Stimulated activated memory B cell treated with anti-CD40 and anti-IgM and Interleukin-4, amounts not matched to agents 10 μg/mL and 1 μg/mL and 100 μg/mL, for 72 hours (primary cell): ENCODE measurements at regions not wholly inside any gene's neighbourhood (a gene's known extent, or its start where the extent isn't known, plus 50 kb on each side); places are given as distances from the start of the nearest gene placed in this dataset.
"Not testable (repeated sequence)": the region's sequence is repeated elsewhere in the genome, so short reads cannot be mapped to it uniquely, and the experiment has no call there.

Experiments
- ATAC-seq: fragments of 150-1000 bp; cut with Tn5 transposase; 2 replicates; pipeline ENCODE4 v1.10.0; 2021
- H3K27ac Mint-ChIP-seq: one replicate; pipeline ENCODE4 v1.8.0; 2022; ENCODE audit warnings: mild to moderate bottlenecking, mixed read lengths
- H3K27me3 Mint-ChIP-seq: one replicate; pipeline ENCODE4 v1.8.0; 2022; ENCODE audit warnings: mixed read lengths
- H3K36me3 Mint-ChIP-seq: one replicate; pipeline ENCODE4 v1.8.0; 2022; ENCODE audit warnings: mixed read lengths
- H3K4me1 Mint-ChIP-seq: one replicate; pipeline ENCODE4 v1.8.0; 2022; ENCODE audit warnings: mixed read lengths
- H3K4me3 Mint-ChIP-seq: one replicate; pipeline ENCODE4 v1.8.0; 2022; ENCODE audit warnings: mild to moderate bottlenecking, moderate library complexity, mixed read lengths
- H3K9me3 Mint-ChIP-seq: one replicate; pipeline ENCODE4 v1.8.0; 2022; ENCODE audit warnings: mixed read lengths

DNA sequence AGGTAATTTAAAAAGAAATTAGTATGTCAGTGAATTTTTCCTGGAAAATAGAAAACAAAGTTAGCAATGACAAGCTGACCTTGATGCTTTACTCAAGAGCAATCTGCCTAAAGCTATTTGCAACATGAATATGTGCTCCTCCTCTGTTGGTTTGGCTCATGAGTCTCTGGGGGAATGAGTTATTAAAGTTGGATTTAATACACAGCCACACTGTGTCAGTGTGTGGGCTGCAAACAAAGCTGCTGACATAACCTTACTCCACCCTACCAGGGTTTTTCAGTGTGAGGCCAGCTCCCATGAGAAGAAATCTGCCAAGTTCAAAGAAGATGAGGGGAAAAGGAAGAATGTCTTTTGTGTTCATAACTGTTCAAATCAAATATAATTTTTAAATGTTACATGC lies 280.5 kb downstream of the TLL1 start:
- no peak for ATAC-seq
- H3K9me3 Mint-ChIP-seq: peaks cover 3% of the 10 kb centered on the region
- no peak overlapping the region for H3K4me3 Mint-ChIP-seq
- no peak overlapping the region for H3K27ac Mint-ChIP-seq
- H3K27me3 Mint-ChIP-seq: no peaks in the 10 kb centered on the region
- no peaks in the 10 kb centered on the region for H3K36me3 Mint-ChIP-seq
- H3K4me1 Mint-ChIP-seq: no peaks in the 10 kb centered on the region

GRCh38 chr4:166162327-166162726 lies 289.3 kb downstream of the TLL1 start:
- no peaks in the 10 kb centered on the region for H3K36me3 Mint-ChIP-seq
- H3K9me3 Mint-ChIP-seq: no peaks in the 10 kb centered on the region
- H3K4me1 Mint-ChIP-seq: no peaks in the 10 kb centered on the region
- no peak for ATAC-seq
- no peak overlapping the region for H3K27ac Mint-ChIP-seq
- H3K27me3 Mint-ChIP-seq: no peaks in the 10 kb centered on the region
- no peak overlapping the region for H3K4me3 Mint-ChIP-seq

- ATAC-seq: no peak
- Mint-ChIP-seq H3K4me3 (no peak overlapping the region), H3K36me3 (no peaks in the 10 kb centered on the region), H3K9me3 (no peaks in the 10 kb centered on the region), H3K27ac (no peak overlapping the region), H3K4me1 (no peaks in the 10 kb centered on the region), H3K27me3 (no peaks in the 10 kb centered on the region)
Measured at GRCh38 chr4:166165829-166166420, 292.9 kb downstream of the TLL1 start.

GRCh38 chr4:166169111-166169510 lies 296.1 kb downstream of the TLL1 start:
- H3K27ac Mint-ChIP-seq: no peak overlapping the region
- ATAC-seq: no peak
- H3K4me1 Mint-ChIP-seq: no peaks in the 10 kb centered on the region
- peaks cover 3% of the 10 kb centered on the region for H3K9me3 Mint-ChIP-seq
- no peak overlapping the region for H3K4me3 Mint-ChIP-seq
- H3K27me3 Mint-ChIP-seq: no peaks in the 10 kb centered on the region
- no peaks in the 10 kb centered on the region for H3K36me3 Mint-ChIP-seq

GRCh38 chr4:166172619-166173018 lies 299.6 kb downstream of the TLL1 start:
- ATAC-seq: no peak
- no peaks in the 10 kb centered on the region for H3K4me1 Mint-ChIP-seq
- H3K27ac Mint-ChIP-seq: no peak overlapping the region
- peaks cover 3% of the 10 kb centered on the region for H3K9me3 Mint-ChIP-seq
- no peaks in the 10 kb centered on the region for H3K27me3 Mint-ChIP-seq
- no peak overlapping the region for H3K4me3 Mint-ChIP-seq
- H3K36me3 Mint-ChIP-seq: no peaks in the 10 kb centered on the region

DNA sequence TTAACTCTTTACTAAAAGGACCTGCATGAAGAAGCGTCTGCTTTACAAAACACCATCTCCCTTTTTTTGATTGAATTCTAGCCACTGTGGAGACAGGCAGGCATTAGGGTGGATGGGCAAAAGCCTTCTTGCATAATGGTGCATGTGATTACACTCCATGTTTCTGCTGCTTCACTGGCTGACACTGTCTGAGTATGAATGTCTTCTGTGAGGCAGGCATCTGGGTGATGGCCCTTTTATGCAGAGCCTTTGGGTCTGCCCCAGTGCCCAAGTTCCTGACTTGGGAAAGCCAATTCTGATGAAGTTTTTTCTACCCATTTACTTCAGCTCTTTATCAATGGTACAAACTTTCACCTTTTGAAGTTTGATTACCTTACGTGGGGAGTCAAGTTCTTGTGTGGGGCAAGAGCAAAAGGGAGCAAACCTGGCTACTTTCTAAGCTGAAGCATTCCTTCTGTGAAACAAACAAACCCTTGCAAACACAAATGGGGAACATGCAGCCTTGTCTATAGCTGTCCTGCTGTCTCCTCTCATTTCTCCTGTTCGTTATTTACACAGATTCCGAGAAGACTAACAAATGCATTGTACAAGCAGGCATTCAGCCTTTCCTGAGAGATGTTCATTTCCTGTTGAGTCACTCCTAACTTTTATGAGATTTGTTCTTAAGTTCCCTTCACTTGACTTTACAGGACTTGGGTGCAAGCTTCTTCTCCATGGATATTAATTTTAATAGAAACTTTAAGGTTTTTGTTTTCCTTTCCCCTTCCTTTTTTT lies 301.9 kb downstream of the TLL1 start:
- Mint-ChIP-seq H3K27ac (no peak overlapping the region), H3K36me3 (no peaks in the 10 kb centered on the region), H3K4me1 (no peaks in the 10 kb centered on the region), H3K9me3 (peaks cover 3% of the 10 kb centered on the region), H3K27me3 (no peaks in the 10 kb centered on the region), H3K4me3 (no peak overlapping the region)
- no peak for ATAC-seq

GRCh38 chr4:166182145-166182544 lies 309.1 kb downstream of the TLL1 start:
- no peak overlapping the region for H3K27ac Mint-ChIP-seq
- H3K9me3 Mint-ChIP-seq: peaks cover 6% of the 10 kb centered on the region
- no peaks in the 10 kb centered on the region for H3K36me3 Mint-ChIP-seq
- H3K4me1 Mint-ChIP-seq: no peaks in the 10 kb centered on the region
- H3K27me3 Mint-ChIP-seq: no peaks in the 10 kb centered on the region
- ATAC-seq: no peak
- H3K4me3 Mint-ChIP-seq: no peak overlapping the region

DNA sequence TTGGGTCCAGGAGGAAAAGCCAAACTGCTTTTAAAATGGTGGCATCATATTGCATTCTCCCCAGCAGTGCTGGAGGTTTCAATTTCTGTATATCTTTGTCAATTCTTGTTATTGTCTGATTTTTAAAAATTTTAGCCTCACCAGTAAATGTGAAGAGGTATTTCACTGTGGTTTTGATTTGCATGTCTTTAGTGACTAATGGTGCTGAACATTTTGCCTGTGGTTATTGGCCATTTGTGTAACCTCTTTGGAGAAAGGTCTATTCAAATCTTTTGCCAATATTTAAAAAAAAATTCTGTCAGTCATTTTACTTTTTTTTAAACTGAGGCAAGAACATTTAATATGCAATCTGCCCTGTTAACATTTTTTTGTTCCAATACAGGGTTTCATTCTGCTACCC lies 322.1 kb downstream of the TLL1 start:
- no peaks in the 10 kb centered on the region for H3K36me3 Mint-ChIP-seq
- H3K9me3 Mint-ChIP-seq: no peaks in the 10 kb centered on the region
- H3K4me3 Mint-ChIP-seq: no peak overlapping the region
- no peak overlapping the region for H3K27ac Mint-ChIP-seq
- H3K4me1 Mint-ChIP-seq: no peaks in the 10 kb centered on the region
- no peaks in the 10 kb centered on the region for H3K27me3 Mint-ChIP-seq
- no peak for ATAC-seq

DNA sequence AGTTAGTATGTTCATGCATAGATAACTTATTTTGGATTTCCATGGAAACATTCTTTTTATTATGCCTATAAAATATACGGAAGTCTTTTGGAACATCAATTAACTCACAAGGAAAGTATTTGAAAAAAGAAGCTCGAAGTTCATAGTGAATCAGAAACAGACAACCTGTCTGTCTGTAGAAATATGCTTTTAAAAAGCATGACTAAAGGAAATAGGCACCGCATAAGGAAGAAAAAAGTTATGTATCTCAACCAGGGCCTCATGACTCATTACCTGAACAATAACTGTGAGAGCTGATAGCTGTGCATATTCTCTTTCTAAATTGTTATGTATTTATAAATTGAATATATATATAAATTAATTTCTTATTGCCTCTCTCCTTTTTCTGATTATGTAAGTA lies 324.1 kb downstream of the TLL1 start:
- Mint-ChIP-seq H3K27ac (no peak overlapping the region), H3K4me1 (no peaks in the 10 kb centered on the region), H3K36me3 (no peaks in the 10 kb centered on the region), H3K27me3 (no peaks in the 10 kb centered on the region), H3K9me3 (no peaks in the 10 kb centered on the region), H3K4me3 (no peak overlapping the region)
- no peak for ATAC-seq

DNA sequence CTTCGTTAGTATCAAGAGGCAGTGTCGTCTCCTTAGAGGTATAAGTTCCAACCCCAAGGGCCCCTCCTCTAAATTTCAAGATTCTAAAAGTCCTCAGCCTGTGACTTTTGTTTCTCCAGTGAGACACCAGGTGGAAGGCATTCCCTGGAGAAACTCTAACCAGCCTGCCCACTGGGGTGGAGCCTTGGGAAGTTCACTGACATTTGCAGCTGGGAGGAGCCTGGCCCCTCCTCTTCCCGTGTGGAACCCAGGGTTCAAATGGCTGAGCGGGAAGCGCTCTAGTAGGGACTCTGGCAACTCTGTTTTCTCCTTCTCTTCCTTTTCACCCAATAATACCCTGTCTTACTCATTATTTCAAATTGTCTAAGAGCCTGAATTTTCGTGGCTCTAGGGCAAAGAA lies 325.0 kb downstream of the TLL1 start:
- Mint-ChIP-seq H3K4me3 (no peak overlapping the region), H3K36me3 (no peaks in the 10 kb centered on the region), H3K27me3 (no peaks in the 10 kb centered on the region), H3K4me1 (no peaks in the 10 kb centered on the region), H3K9me3 (no peaks in the 10 kb centered on the region), H3K27ac (no peak overlapping the region)
- no peak for ATAC-seq

DNA sequence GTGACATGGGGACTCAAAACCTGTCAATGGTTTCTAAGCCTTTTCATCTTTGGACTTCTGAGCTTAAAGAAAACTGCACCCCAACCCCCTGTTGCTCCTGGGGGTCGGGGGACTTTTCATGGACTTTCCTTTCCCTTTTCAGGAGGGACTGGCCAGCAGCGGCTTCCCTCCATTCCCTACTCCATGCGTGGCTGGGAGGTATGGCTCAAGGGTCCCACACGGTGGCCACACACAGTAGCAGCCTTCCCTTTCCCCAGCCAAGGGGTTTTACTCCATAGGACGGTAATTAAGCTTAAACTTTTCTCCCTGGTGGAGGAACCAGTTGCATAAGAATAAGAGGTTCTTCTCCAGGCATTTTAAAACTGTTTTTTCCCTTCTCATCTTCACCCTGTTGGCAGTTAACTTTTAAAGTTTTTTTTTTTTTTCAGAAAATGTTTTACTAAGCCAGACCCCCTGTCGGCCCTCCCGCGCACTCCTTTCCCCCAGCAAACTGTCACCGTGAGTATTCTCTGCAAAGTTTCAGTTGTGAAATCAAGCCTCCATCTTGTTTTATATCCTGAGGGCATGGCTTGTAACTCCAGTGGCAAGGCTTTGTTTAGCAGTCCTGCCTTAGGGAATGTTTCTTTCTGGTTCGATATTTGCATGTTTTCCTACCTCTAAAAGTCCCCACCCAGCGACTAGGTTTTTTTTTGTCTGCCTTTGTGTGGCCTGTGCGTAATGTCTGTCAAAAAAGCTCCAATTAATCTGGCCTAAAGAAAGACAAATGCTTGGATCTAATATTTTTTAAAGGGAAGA lies 325.7 kb downstream of the TLL1 start:
- Mint-ChIP-seq H3K27me3 (no peaks in the 10 kb centered on the region), H3K27ac (no peak overlapping the region), H3K4me1 (no peaks in the 10 kb centered on the region), H3K4me3 (no peak overlapping the region), H3K36me3 (no peaks in the 10 kb centered on the region), H3K9me3 (no peaks in the 10 kb centered on the region)
- no peak for ATAC-seq

GRCh38 chr4:166202991-166203390 lies 330.0 kb downstream of the TLL1 start:
- Mint-ChIP-seq H3K9me3 (no peaks in the 10 kb centered on the region), H3K4me1 (no peaks in the 10 kb centered on the region), H3K4me3 (no peak overlapping the region), H3K27ac (no peak overlapping the region), H3K36me3 (no peaks in the 10 kb centered on the region), H3K27me3 (no peaks in the 10 kb centered on the region)
- ATAC-seq: no peak

DNA sequence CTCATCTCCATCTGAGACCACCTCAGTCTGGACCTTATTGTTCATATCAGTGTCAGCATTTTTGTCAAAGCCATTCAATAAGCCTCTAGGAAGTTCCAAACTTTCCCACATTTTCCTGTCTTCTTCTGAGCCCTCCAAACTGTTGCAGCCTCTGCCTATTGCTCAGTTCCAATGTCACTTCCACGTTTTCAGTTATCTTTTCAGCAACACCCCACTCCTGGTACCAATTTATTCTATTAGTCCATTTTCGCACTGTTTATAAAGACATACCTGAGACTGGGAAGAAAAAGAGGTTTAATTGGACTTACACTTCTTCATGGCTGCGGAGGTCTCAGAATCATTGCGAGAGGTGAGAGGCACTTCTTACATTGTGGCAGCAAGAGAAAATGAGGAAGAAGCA lies 339.3 kb downstream of the TLL1 start:
- ATAC-seq, H3K36me3 Mint-ChIP-seq, H3K4me1 Mint-ChIP-seq, H3K27me3 Mint-ChIP-seq, H3K27ac Mint-ChIP-seq, H3K4me3 Mint-ChIP-seq: not testable (repeated sequence)
- H3K9me3 Mint-ChIP-seq: peaks cover 21% of the 10 kb centered on the region

DNA sequence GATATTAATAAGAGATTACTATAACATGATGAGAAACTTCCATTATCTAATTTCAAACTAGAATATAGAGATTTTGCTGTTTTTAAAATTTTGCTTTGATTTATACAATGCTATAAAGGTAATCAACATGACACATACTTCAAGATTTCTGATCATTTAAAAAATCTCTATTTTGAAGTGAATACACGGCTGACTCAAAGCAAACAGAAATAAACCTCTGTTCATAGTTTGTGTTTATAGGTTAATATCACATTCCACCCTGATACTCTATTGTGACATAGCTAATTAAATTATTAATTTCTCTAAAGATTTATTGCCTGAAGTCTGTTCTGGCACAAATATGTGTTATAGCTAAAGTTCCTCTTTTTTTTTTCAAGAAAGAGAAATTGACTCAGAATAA lies 349.2 kb downstream of the TLL1 start:
- Mint-ChIP-seq H3K27ac (no peak overlapping the region), H3K36me3 (no peaks in the 10 kb centered on the region), H3K4me3 (no peak overlapping the region), H3K4me1 (no peaks in the 10 kb centered on the region), H3K9me3 (peaks cover 3% of the 10 kb centered on the region), H3K27me3 (no peaks in the 10 kb centered on the region)
- no peak for ATAC-seq

GRCh38 chr4:166228112-166228511 lies 355.1 kb downstream of the TLL1 start:
- H3K4me3 Mint-ChIP-seq: no peak overlapping the region
- no peaks in the 10 kb centered on the region for H3K4me1 Mint-ChIP-seq
- no peak overlapping the region for H3K27ac Mint-ChIP-seq
- H3K27me3 Mint-ChIP-seq: no peaks in the 10 kb centered on the region
- no peaks in the 10 kb centered on the region for H3K36me3 Mint-ChIP-seq
- no peak for ATAC-seq
- H3K9me3 Mint-ChIP-seq: no peaks in the 10 kb centered on the region

DNA sequence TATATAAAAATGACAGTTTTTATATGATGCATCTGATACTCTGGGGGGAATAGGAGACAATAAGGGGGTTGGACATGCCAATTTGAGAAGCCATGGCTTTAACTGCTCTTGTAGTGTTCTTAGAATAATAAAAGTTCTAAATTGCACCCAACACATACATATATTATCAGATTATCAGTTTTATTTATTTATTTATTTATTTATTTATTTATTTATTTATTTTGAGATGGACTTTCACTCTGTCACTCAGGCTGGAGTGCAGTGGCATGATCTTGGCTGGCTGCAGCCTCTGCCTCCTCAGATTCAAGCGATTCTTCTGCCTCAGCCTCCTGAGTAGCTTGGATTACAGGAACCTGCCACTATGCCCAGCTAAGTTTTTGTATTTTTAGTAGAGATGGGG lies 356.8 kb downstream of the TLL1 start:
- H3K4me1 Mint-ChIP-seq: no peaks in the 10 kb centered on the region
- H3K27me3 Mint-ChIP-seq: no peaks in the 10 kb centered on the region
- ATAC-seq: no peak
- H3K36me3 Mint-ChIP-seq: no peaks in the 10 kb centered on the region
- no peaks in the 10 kb centered on the region for H3K9me3 Mint-ChIP-seq
- no peak overlapping the region for H3K4me3 Mint-ChIP-seq
- no peak overlapping the region for H3K27ac Mint-ChIP-seq
